Fibroblast of mammary gland (primary cell): ENCODE measurements at regions not wholly inside any gene's neighbourhood (a gene's known extent, or its start where the extent isn't known, plus 50 kb on each side); places are given as distances from the start of the nearest gene placed in this dataset.

Experiments used
- DNase-seq: peaks from one replicate; pipeline ENCODE4 v3.0.0-alpha.2; 2010; ENCODE audit warnings: low read depth
- H3K4me3 ChIP-seq: 2 replicates; pipeline ENCODE4 v1.5.1; 2011; ENCODE audit warnings: low read depth, mild to moderate bottlenecking, low read length, moderate library complexity; ENCODE audit not compliant: control insufficient read depth
- TF ChIP-seq, protein P1 (sequence below): conservative IDR thresholded peaks from 2 replicates; pipeline ENCODE4 v1.5.1; 2011; ENCODE audit warnings: low read depth, low read length, inconsistent platforms; ENCODE audit not compliant: control insufficient read depth, insufficient read depth

DNA sequence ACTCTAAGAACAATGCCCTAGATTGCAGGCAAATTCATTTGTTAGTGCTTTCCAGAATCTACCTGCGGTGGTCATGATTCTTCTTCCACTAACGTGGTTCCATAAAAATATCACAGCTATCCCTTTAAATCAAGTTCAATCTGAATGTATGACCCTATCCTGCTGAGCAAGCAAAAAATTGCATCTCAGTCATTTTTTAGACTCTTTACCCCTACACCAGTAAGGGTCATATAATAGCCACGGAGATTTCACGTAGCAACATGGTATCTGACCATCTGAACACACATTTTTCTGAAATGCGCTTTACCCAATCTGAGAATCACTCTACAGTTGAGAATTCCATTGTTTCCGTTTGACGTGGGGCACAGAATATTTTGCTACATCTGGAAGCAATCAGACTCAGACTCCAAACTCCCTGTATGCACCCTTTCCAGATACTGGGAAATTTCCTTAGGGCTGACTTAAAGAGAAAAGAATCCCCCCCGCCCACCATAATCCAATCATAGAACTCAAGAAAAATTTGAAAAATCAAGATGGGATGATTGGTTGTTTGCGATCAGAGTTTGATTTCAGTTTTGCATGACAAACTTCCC lies 699.2 kb upstream of the ZP4 start:
- TF ChIP-seq, protein P1, sequence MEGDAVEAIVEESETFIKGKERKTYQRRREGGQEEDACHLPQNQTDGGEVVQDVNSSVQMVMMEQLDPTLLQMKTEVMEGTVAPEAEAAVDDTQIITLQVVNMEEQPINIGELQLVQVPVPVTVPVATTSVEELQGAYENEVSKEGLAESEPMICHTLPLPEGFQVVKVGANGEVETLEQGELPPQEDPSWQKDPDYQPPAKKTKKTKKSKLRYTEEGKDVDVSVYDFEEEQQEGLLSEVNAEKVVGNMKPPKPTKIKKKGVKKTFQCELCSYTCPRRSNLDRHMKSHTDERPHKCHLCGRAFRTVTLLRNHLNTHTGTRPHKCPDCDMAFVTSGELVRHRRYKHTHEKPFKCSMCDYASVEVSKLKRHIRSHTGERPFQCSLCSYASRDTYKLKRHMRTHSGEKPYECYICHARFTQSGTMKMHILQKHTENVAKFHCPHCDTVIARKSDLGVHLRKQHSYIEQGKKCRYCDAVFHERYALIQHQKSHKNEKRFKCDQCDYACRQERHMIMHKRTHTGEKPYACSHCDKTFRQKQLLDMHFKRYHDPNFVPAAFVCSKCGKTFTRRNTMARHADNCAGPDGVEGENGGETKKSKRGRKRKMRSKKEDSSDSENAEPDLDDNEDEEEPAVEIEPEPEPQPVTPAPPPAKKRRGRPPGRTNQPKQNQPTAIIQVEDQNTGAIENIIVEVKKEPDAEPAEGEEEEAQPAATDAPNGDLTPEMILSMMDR = no peak
- H3K4me3 ChIP-seq = no peak overlapping the region
- peak; percentile 85 for DNase-seq

DNA sequence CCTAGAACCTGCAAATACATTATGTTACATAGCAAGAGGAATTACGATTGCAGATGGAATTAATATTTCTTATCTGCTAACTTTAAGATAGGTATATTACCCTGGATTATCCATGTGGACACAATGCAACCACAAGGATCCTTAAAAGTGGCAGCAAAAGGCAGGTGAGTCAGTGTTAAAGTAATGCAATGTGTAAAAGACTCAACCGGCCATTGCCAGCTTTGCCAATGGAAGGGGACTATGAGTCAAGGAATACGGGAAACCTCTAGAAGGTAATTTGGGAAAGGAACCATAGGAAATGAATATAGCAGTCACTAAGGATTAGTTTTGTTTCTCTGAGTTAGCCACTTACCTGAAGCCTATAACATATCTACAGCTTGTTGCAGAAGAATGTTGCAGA lies 692.1 kb upstream of the ZP4 start:
- DNase-seq = no peak
- TF ChIP-seq, protein P1 = no peak
- H3K4me3 ChIP-seq = no peak overlapping the region

DNA sequence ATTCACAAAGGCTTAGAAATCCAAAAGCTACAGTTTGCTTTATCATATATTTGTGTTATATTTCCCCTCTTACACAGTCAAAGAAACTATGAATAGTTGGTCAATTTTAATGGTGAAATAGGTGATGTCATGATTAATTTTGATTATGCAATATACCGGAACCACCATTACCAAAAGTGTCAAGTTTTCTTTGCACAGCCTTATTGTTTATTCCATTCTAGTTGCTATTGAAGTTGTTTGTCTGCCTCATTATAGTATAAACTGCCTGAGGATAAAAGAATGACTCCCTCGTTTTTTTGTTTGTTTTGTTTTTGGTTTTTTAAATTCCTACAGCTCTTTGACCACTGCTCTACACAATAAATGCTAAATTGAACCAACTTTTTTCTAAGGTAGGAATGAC lies 690.6 kb upstream of the ZP4 start:
- DNase-seq = no peak
- TF ChIP-seq, protein P1 = no peak
- no peak overlapping the region for H3K4me3 ChIP-seq

DNA sequence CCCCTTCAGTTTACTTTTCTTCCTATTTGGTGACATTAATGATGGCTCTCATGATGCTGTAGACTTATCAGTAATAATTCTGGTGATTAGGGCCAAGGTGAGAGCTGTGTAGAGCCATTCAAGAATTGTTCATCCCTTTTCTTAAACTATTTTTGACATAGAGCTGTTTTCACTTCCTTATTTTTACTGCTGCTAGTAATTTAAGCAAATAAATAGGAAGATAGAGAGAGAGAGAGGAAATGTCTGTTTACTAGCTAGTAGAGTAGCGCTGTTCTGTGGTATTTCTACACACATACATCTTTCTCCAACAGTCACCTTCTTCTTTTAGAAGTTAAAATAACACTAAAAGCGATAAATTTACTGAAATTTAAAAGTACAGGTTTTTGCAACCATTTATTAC lies 678.0 kb upstream of the ZP4 start:
- DNase-seq = no peak
- no peak overlapping the region for H3K4me3 ChIP-seq
- TF ChIP-seq, protein P1 = no peak

DNA sequence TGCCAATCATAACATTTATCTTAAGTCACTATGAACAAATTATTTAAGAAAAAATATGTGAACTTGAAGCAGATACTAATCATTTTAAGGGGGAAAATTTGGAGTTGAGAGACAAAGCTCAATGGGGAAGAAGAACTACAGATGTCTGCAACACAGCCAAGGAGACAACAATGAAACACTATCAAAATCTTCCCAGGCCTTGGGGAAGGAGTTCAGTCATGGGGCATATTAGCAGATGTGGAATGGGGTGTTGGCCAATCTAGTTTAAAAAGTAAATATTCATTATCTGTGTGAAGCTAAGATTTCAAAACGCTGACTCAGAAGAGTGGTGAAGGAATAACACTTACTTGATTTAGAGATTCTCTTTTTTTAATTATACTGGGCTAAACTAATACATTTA lies 671.6 kb upstream of the ZP4 start:
- peak; percentile 47 for DNase-seq
- TF ChIP-seq, protein P1 = no peak
- H3K4me3 ChIP-seq = no peak overlapping the region

DNA sequence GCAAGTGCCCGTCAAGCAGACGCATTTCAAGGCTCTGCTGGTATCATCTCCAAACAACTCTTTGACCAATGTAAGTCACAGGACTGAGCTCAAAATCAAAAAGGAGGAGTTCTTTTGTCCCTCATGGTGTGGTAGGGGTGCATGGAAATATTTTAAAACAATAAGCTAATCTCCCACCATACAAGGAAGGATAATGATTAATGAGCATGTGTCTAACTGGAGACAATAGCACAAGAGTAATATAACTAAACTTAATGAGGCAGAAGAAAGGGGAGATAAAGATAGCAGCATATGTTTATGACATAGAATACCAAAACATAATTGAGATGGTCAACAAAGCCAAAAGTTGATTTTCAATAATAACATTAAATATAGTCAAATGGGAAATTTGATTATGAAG lies 668.0 kb upstream of the ZP4 start:
- no peak overlapping the region for H3K4me3 ChIP-seq
- DNase-seq = no peak
- TF ChIP-seq, protein P1 = no peak

DNA sequence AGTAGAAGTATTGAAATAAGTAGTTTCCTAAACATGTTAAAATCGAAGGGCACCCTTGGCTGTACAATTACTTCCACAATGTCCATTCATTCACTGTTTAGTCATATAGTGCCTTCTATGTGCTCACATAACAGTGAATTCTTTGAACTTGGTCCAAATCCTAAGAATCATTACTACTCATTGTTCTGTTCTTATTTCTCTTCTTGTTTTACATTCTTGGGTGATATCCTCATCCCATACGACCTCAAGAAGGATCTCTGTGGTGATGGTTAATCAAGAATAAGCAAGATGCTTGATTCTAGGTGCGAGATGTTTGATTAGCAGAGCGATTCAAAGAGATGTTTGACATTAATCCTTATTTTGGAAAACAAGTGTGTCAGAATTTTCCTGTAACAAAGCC lies 667.4 kb upstream of the ZP4 start:
- TF ChIP-seq, protein P1 = no peak
- H3K4me3 ChIP-seq = no peak overlapping the region
- DNase-seq = peak; percentile 78
